ENCODE measurements at regions not wholly inside any gene's neighbourhood (a gene's known extent, or its start where the extent isn't known, plus 50 kb on each side); places are given as distances from the start of the nearest gene placed in this dataset.

GRCh38 chr3:80677796-80678195 lies 910.0 kb upstream of the ROBO1 start:
- H3K4me3 ChIP-seq (replicated peaks; ENCODE audit: low read depth, low read length): no peak overlapping the region
- TF ChIP-seq CTCF (IDR thresholded peaks at IDR 0.05; ENCODE audit: low read depth, low read length, missing control alignments): no peak
- DNase-seq (ENCODE audit: extremely low read depth, low read depth): no peak

GRCh38 chr3:80676866-80677265 lies 909.1 kb upstream of the ROBO1 start:
- TF ChIP-seq CTCF (IDR thresholded peaks at IDR 0.05; ENCODE audit: low read depth, low read length, missing control alignments): no peak
- no peak for DNase-seq (ENCODE audit: extremely low read depth, low read depth)
- no peak overlapping the region for H3K4me3 ChIP-seq (replicated peaks; ENCODE audit: low read depth, low read length)

GRCh38 chr3:80676261-80676660 lies 908.5 kb upstream of the ROBO1 start:
- TF ChIP-seq CTCF (IDR thresholded peaks at IDR 0.05; ENCODE audit: low read depth, low read length, missing control alignments): no peak
- DNase-seq (ENCODE audit: extremely low read depth, low read depth): no peak

GRCh38 chr3:80675790-80676189 lies 908.0 kb upstream of the ROBO1 start:
- no peak for TF ChIP-seq CTCF (IDR thresholded peaks at IDR 0.05; ENCODE audit: low read depth, low read length, missing control alignments)
- no peak overlapping the region for H3K4me3 ChIP-seq (replicated peaks; ENCODE audit: low read depth, low read length)
- no peak for DNase-seq (ENCODE audit: extremely low read depth, low read depth)

More at GRCh38 chr3:80676261-80676660, 908.5 kb upstream of the ROBO1 start:
- H3K4me3 ChIP-seq (replicated peaks; ENCODE audit: low read depth, low read length): no peak overlapping the region

GRCh38 chr3:80668600-80669294 lies 900.9 kb upstream of the ROBO1 start:
- no peak overlapping the region for H3K4me3 ChIP-seq (replicated peaks; ENCODE audit: low read depth, low read length)
- no peak for TF ChIP-seq CTCF (IDR thresholded peaks at IDR 0.05; ENCODE audit: low read depth, low read length, missing control alignments)
- no peak for DNase-seq (ENCODE audit: extremely low read depth, low read depth)

GRCh38 chr3:80668100-80668499 lies 900.3 kb upstream of the ROBO1 start:
- TF ChIP-seq CTCF (IDR thresholded peaks at IDR 0.05; ENCODE audit: low read depth, low read length, missing control alignments): no peak
- no peak overlapping the region for H3K4me3 ChIP-seq (replicated peaks; ENCODE audit: low read depth, low read length)
- DNase-seq (ENCODE audit: extremely low read depth, low read depth): no peak

GRCh38 chr3:80663426-80663825 lies 895.6 kb upstream of the ROBO1 start:
- no peak overlapping the region for H3K4me3 ChIP-seq (replicated peaks; ENCODE audit: low read depth, low read length)
- no peak for TF ChIP-seq CTCF (IDR thresholded peaks at IDR 0.05; ENCODE audit: low read depth, low read length, missing control alignments)
- no peak for DNase-seq (ENCODE audit: extremely low read depth, low read depth)
